ENCODE measurements at regions not wholly inside any gene's neighbourhood (a gene's known extent, or its start where the extent isn't known, plus 50 kb on each side); places are given as distances from the start of the nearest gene placed in this dataset.

GRCh38 chr2:204012072-204012653, 75.6 kb downstream of the ICOS start:
- no peak for DNase-seq (ENCODE audit: low spot score)

GRCh38 chr2:204015118-204015843, 78.7 kb downstream of the ICOS start:
- DNase-seq (ENCODE audit: low spot score), result peak; percentile 75

GRCh38 chr2:204018717-204019116, 82.2 kb downstream of the ICOS start:
- DNase-seq (ENCODE audit: low spot score), result no peak

- DNase-seq (ENCODE audit: low spot score), result peak; percentile 96
Measured at GRCh38 chr2:204019572-204020501, 83.3 kb downstream of the ICOS start.

GRCh38 chr2:204021290-204022081, 84.9 kb downstream of the ICOS start:
- no peak for DNase-seq (ENCODE audit: low spot score)

- no peak for DNase-seq (ENCODE audit: low spot score)
Measured at GRCh38 chr2:204022550-204022949, 86.0 kb downstream of the ICOS start.

GRCh38 chr2:204023088-204023487, 86.5 kb downstream of the ICOS start:
- DNase-seq (ENCODE audit: low spot score), result no peak

GRCh38 chr2:204024503-204024902, 87.9 kb downstream of the ICOS start:
- peak; percentile 55 for DNase-seq (ENCODE audit: low spot score)

- DNase-seq (ENCODE audit: low spot score), result no peak
Measured at GRCh38 chr2:204024906-204025475, 88.4 kb downstream of the ICOS start.

GRCh38 chr2:204026294-204026693, 89.7 kb downstream of the ICOS start:
- no peak for DNase-seq (ENCODE audit: low spot score)

GRCh38 chr2:204027091-204027490, 90.5 kb downstream of the ICOS start:
- peak; percentile 66 for DNase-seq (ENCODE audit: low spot score)

GRCh38 chr2:204030322-204030721, 93.8 kb downstream of the ICOS start:
- DNase-seq (ENCODE audit: low spot score), result no peak

GRCh38 chr2:204031056-204031455, 94.5 kb downstream of the ICOS start:
- no peak for DNase-seq (ENCODE audit: low spot score)

GRCh38 chr2:204032301-204032700, 95.7 kb downstream of the ICOS start:
- no peak for DNase-seq (ENCODE audit: low spot score)

- no peak for DNase-seq (ENCODE audit: low spot score)
Measured at GRCh38 chr2:204033611-204034495, 97.3 kb downstream of the ICOS start.

- no peak for DNase-seq (ENCODE audit: low spot score)
Measured at GRCh38 chr2:204036706-204037105, 100.1 kb downstream of the ICOS start.

GRCh38 chr2:204037286-204037685, 100.7 kb downstream of the ICOS start:
- DNase-seq (ENCODE audit: low spot score), result no peak

GRCh38 chr2:204039298-204039838, 102.8 kb downstream of the ICOS start:
- DNase-seq (ENCODE audit: low spot score), result no peak

GRCh38 chr2:204040016-204040415, 103.5 kb downstream of the ICOS start:
- no peak for DNase-seq (ENCODE audit: low spot score)

GRCh38 chr2:204042401-204042800, 105.8 kb downstream of the ICOS start:
- DNase-seq (ENCODE audit: low spot score), result no peak

Data from activated CD4-positive, alpha-beta T cell treated with anti-CD3 and anti-CD28 coated beads, Interleukin-2, Interleukin-4, amounts not matched to agents 100 ng/mL and 50 ng/mL, durations not matched to agents 16 hours and 8 hours (primary cell).